Karpas-422 (cell line): ENCODE measurements at regions not wholly inside any gene's neighbourhood (a gene's known extent, or its start where the extent isn't known, plus 50 kb on each side); places are given as distances from the start of the nearest gene placed in this dataset.

Experiments
- DNase-seq: peaks from one replicate; pipeline ENCODE4 v3.0.0-alpha.2; 2015
- H2AFZ ChIP-seq: fragments of 200-600 bp; sonication (generic); 2 replicates; pipeline ENCODE4 v1.6.1; 2014; ENCODE audit warnings: antibody characterized with exemption, low read length, mixed read lengths
- H3K27ac ChIP-seq: fragments of 200-600 bp; sonication (generic); 2 replicates; pipeline ENCODE4 v1.5.1; 2014; ENCODE audit warnings: mild to moderate bottlenecking, low read length, moderate library complexity
- H3K27me3 ChIP-seq: fragments of 200-600 bp; sonication (generic); 2 replicates; pipeline ENCODE4 v1.6.1; 2014; ENCODE audit warnings: low read length, mixed read lengths
- H3K36me3 ChIP-seq: fragments of 200-600 bp; sonication (generic); 2 replicates; pipeline ENCODE4 v1.6.1; 2014; ENCODE audit warnings: low read length, mixed read lengths; ENCODE audit not compliant: insufficient read depth
- H3K4me1 ChIP-seq: fragments of 200-600 bp; sonication (generic); 2 replicates; pipeline ENCODE4 v1.6.1; 2014; ENCODE audit warnings: mild to moderate bottlenecking, low read length, mixed read lengths
- H3K4me2 ChIP-seq: fragments of 200-600 bp; sonication (generic); 2 replicates; pipeline ENCODE4 v1.6.1; 2014; ENCODE audit warnings: low read length, low read depth, mild to moderate bottlenecking; ENCODE audit not compliant: poor library complexity, severe bottlenecking
- H3K4me3 ChIP-seq: fragments of 200-600 bp; sonication (generic); 2 replicates; pipeline ENCODE4 v1.5.1; 2014; ENCODE audit warnings: mild to moderate bottlenecking, antibody characterized with exemption, low read length, mixed read lengths
- H3K79me2 ChIP-seq: fragments of 200-600 bp; sonication (generic); 2 replicates; pipeline ENCODE4 v1.6.1; 2014; ENCODE audit warnings: mild to moderate bottlenecking, low read length, mixed read lengths
- H3K9ac ChIP-seq: fragments of 200-600 bp; sonication (generic); 2 replicates; pipeline ENCODE4 v1.6.0; 2014; ENCODE audit warnings: low read length
- H3K9me2 ChIP-seq: fragments of 200-600 bp; sonication (generic), shearing (Covaris generic); replicated peaks from 2 replicates; pipeline ENCODE4 v1.6.0; 2014; ENCODE audit warnings: mild to moderate bottlenecking, low read length, moderate library complexity; ENCODE audit not compliant: insufficient read depth
- H3K9me3 ChIP-seq: fragments of 300-700, 200-600 bp; sonication (generic); 2 replicates; pipeline ENCODE4 v1.6.1; 2014; ENCODE audit warnings: low read length, mixed read lengths
- H4K20me1 ChIP-seq: fragments of 200-600 bp; sonication (generic); 2 replicates; pipeline ENCODE4 v1.6.1; 2014; ENCODE audit warnings: mild to moderate bottlenecking, antibody characterized with exemption, low read length, low read depth; ENCODE audit not compliant: insufficient read depth

DNA sequence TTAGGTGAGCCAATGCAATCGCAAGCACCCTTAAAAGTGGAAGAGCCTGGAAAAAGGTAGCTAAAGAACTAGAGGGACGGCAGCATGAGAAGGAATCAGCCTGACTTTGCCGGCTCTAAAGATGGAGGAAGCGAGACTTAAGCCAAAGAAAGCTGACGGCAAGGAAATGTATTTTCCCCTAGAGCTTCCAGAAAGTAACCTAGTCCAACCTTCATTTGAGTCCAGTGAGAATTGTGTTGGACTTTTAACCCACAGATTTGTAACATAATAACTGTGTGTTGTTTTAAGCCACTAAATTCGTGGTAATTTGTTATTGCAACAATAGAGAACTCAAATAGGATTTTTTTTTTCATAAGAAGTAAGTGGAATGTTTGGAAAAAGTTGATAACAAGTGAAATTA, 212.7 kb upstream of the C1QTNF7 start:
- Histone ChIP-seq H2AFZ (no peak overlapping the region), H3K9me2 (no peaks in the 10 kb centered on the region), H4K20me1 (no peaks in the 10 kb centered on the region), H3K9ac (no peak overlapping the region), H3K9me3 (no peaks in the 10 kb centered on the region), H3K4me3 (no peak overlapping the region), H3K4me2 (no peak overlapping the region), H3K27me3 (no peaks in the 10 kb centered on the region), H3K27ac (no peak overlapping the region), H3K4me1 (no peaks in the 10 kb centered on the region), H3K36me3 (no peaks in the 10 kb centered on the region), H3K79me2 (no peaks in the 10 kb centered on the region)
- DNase-seq = no peak

DNA sequence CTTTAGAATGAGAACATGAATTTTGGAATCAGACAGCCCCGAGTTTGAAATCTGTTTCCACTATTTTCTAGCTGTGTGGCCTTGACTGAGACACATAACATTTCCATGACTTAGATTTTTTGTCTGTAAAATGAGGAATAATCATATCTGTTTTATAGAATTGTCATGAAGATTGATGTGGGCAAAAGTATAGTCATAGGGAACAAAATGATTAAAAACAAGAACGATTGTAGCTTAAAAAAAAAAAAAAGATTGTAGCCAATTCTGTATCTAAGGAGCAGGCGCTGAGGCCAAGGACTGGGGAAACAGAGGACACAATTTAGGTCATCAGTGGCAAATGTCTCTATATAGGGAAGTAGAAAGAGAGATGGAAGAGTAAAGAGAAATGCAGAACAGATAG, 201.6 kb upstream of the C1QTNF7 start:
- H3K4me2 ChIP-seq = no peak overlapping the region
- no peaks in the 10 kb centered on the region for H3K36me3 ChIP-seq
- H3K9me3 ChIP-seq = no peaks in the 10 kb centered on the region
- H3K27me3 ChIP-seq = no peaks in the 10 kb centered on the region
- H3K27ac ChIP-seq = no peak overlapping the region
- DNase-seq = no peak
- no peaks in the 10 kb centered on the region for H3K4me1 ChIP-seq
- H3K79me2 ChIP-seq = no peaks in the 10 kb centered on the region
- no peak overlapping the region for H3K4me3 ChIP-seq
- H2AFZ ChIP-seq = no peak overlapping the region
- H4K20me1 ChIP-seq = no peaks in the 10 kb centered on the region
- no peak overlapping the region for H3K9ac ChIP-seq
- H3K9me2 ChIP-seq = no peaks in the 10 kb centered on the region

DNA sequence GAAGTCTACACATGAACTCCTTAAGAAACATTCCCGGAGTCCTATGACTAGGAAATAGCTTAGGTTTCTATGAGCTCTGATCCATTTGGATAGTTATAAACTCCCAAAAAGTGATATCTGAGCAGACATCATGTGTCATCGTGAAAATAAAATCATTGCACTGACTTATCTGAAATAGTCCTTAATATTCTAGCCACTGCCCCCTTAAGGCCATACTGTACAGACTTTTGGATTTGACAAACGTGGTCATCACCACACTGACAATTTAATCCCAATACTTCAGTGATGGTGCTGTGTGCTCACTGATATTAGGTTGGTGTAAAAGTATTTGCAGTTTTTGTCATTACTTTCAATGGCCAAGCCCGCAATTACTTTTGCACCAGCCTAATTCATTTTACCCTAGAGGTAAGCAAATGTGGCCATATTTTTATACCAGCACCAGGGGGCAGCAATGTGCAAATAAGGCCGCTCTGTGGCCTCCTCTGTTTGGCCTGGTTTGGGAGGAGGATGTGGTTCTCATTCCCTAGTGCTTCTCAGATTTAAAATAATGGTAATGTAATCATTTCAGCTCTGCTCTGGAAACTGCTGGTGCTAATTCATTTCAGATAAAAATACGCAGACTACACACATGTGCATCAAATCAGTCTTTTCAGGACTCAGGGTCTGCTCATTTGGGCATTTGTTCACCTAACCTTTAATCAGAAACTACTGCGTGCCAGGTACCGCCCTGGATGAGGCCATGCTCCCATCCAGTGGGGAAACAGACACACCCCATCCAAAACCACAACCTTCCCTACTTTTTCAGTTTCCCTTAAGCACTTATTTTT, 196.4 kb upstream of the C1QTNF7 start:
- Histone ChIP-seq H3K27ac (no peak overlapping the region), H3K4me2 (no peak overlapping the region), H3K4me1 (no peaks in the 10 kb centered on the region), H3K9me2 (no peaks in the 10 kb centered on the region), H3K4me3 (no peak overlapping the region), H2AFZ (no peak overlapping the region), H3K36me3 (no peaks in the 10 kb centered on the region), H3K79me2 (no peaks in the 10 kb centered on the region), H3K9me3 (no peaks in the 10 kb centered on the region), H4K20me1 (no peaks in the 10 kb centered on the region), H3K27me3 (no peaks in the 10 kb centered on the region), H3K9ac (no peak overlapping the region)
- DNase-seq = peak; percentile 91

DNA sequence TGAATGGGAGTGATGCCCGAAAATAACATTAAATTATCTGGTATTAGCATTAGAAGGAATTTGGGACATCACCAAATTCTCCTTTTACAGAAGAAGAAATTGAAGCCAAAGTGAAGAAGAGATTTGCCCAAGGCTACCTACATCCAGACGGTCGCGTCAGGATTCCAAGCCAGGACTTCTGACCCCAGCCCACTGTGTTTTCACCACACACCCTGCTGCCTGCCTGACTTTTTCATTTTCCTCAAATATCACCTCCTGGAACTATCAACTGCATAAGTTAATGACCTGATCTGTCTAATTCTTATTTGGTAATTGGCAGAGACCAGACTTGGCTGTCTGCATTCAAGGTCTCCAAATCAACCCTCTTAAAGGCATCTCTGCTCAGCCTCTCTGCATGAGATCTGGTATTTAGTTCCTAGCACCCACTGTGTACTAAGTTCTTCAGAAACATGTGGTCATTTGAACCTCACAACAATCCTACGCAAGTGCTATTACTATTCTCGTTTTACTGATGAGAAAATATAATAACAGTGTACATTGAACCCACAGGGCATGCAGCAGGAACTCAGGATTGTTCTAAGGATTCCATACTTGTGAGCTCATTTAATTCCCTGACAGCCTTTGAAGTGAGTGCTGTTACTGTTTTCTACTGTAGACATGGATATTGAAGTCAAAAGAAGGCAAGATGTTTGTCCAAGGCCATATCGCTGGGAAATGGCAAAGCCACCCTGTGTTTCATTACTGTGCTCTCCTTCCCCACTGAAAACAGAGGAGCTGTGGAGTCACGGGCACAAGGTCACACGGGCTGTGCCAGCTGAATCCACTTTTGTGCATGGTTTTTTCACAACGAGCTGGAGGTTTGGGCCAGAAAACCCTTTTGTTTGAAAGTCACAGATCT, 195.2 kb upstream of the C1QTNF7 start:
- no peaks in the 10 kb centered on the region for H3K9me3 ChIP-seq
- no peak overlapping the region for H3K9ac ChIP-seq
- no peaks in the 10 kb centered on the region for H3K79me2 ChIP-seq
- no peak overlapping the region for H3K27ac ChIP-seq
- no peak for DNase-seq
- no peaks in the 10 kb centered on the region for H3K4me1 ChIP-seq
- no peaks in the 10 kb centered on the region for H3K36me3 ChIP-seq
- no peak overlapping the region for H3K4me2 ChIP-seq
- H4K20me1 ChIP-seq = no peaks in the 10 kb centered on the region
- H3K27me3 ChIP-seq = no peaks in the 10 kb centered on the region
- H3K4me3 ChIP-seq = no peak overlapping the region
- no peak overlapping the region for H2AFZ ChIP-seq
- no peaks in the 10 kb centered on the region for H3K9me2 ChIP-seq

DNA sequence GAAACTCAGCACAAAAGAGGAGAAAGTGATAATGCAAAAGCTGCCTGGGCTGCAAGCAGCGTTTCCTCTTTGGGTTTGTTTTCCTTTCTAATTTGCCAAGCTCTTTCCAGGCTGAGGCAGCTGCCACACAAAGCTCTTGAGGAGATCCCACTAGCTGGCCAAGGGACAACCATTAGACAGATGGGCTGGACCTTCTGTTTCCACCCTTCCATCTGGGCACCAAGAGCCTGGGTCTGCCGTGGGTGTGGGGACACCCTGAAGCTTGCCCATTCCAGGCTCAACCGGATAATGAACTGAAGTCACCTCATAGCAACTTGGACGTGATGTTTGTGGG, 194.6 kb upstream of the C1QTNF7 start:
- Histone ChIP-seq H2AFZ (no peak overlapping the region), H3K4me3 (no peak overlapping the region), H3K27ac (no peak overlapping the region), H3K36me3 (no peaks in the 10 kb centered on the region), H3K27me3 (no peaks in the 10 kb centered on the region), H3K9me3 (no peaks in the 10 kb centered on the region), H3K9me2 (no peaks in the 10 kb centered on the region), H3K4me1 (no peaks in the 10 kb centered on the region), H3K4me2 (no peak overlapping the region), H4K20me1 (no peaks in the 10 kb centered on the region), H3K9ac (no peak overlapping the region), H3K79me2 (no peaks in the 10 kb centered on the region)
- DNase-seq = no peak

DNA sequence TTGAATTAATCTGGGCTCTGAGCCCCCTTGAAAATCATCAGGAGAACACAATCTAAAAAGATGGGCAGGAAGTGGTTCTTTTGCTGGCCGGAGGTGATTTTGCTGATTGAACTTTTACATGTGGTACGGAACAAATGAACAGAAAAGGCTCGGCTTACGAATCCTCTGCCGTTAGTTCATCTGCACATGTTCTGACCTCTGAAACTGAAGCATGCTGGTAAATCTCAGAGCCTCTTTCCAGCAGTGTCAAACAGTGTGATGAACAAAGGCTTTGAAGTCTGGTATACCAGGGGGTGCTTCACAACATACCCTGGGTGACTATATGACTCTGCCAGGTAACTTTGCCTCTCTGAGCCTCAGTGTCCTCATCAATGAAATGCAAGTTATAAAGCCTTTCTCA, 194.2 kb upstream of the C1QTNF7 start:
- Histone ChIP-seq H4K20me1 (no peaks in the 10 kb centered on the region), H3K36me3 (no peaks in the 10 kb centered on the region), H2AFZ (no peak overlapping the region), H3K9ac (no peak overlapping the region), H3K4me1 (no peaks in the 10 kb centered on the region), H3K4me2 (no peak overlapping the region), H3K27ac (no peak overlapping the region), H3K27me3 (no peaks in the 10 kb centered on the region), H3K79me2 (no peaks in the 10 kb centered on the region), H3K9me3 (no peaks in the 10 kb centered on the region), H3K9me2 (no peaks in the 10 kb centered on the region), H3K4me3 (no peak overlapping the region)
- DNase-seq = no peak

DNA sequence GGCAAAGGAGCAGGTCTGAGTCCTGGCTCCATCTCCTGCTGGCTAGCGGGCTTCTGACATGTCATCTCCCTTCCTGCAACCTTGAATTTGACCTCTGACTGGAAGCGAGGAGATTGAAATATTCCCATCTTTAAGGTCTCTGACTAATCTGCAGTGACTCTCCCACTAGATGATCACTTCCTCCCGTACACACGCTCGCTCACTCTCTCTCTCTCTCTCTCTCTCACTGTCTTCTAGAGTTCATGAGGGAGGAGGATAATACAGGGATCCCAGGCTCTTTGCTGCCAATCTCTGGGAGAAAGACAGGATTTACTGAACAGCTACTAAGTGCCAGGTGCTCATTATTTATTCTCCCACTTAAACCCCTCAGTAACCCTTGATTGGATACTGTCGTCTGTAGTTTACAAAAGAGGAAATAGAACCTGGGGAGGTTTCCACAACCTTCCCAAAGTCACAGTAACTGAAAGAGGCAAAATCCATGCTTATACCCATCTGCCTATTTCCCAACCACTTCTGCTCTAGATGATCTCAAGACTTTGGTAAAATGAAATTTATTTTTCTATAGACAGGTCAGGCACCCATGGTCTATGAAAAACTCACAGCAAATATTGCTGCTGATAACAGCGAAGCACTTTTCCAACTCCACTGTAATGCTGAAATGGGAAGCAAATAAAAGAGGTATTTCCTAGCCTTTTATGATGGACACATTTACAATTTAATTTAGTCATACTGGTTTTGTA, 193.5 kb upstream of the C1QTNF7 start:
- DNase-seq = no peak
- Histone ChIP-seq H3K9ac (no peak overlapping the region), H3K4me2 (no peak overlapping the region), H3K4me3 (no peak overlapping the region), H3K27ac (no peak overlapping the region), H3K9me3 (no peaks in the 10 kb centered on the region), H3K79me2 (no peaks in the 10 kb centered on the region), H3K4me1 (no peaks in the 10 kb centered on the region), H3K27me3 (no peaks in the 10 kb centered on the region), H3K36me3 (no peaks in the 10 kb centered on the region), H3K9me2 (no peaks in the 10 kb centered on the region), H4K20me1 (no peaks in the 10 kb centered on the region), H2AFZ (no peak overlapping the region)

DNA sequence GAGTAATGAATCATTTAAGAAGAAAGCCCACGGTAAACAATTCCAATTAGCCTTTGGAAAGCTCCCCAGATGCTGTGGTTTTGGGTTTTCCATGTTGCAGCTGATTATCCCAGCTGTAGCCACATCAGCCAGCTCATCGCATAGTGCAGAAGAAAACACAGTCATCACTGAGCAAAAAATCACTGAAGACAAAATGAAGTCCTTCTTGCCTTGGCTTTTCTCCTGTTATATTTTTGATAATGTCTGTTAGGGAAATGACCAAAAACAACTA, 193.0 kb upstream of the C1QTNF7 start:
- no peaks in the 10 kb centered on the region for H3K9me2 ChIP-seq
- H3K4me3 ChIP-seq = no peak overlapping the region
- H2AFZ ChIP-seq = no peak overlapping the region
- no peaks in the 10 kb centered on the region for H3K79me2 ChIP-seq
- no peaks in the 10 kb centered on the region for H4K20me1 ChIP-seq
- no peak overlapping the region for H3K9ac ChIP-seq
- H3K9me3 ChIP-seq = no peaks in the 10 kb centered on the region
- H3K27me3 ChIP-seq = no peaks in the 10 kb centered on the region
- H3K27ac ChIP-seq = no peak overlapping the region
- no peaks in the 10 kb centered on the region for H3K4me1 ChIP-seq
- H3K36me3 ChIP-seq = no peaks in the 10 kb centered on the region
- no peak for DNase-seq
- H3K4me2 ChIP-seq = no peak overlapping the region
